GM18858 (cell line): ENCODE measurements at regions not wholly inside any gene's neighbourhood (a gene's known extent, or its start where the extent isn't known, plus 50 kb on each side); places are given as distances from the start of the nearest gene placed in this dataset.

Source experiments
- ATAC-seq: cut with Tn5 transposase; IDR thresholded peaks from one replicate; pipeline ENCODE4 v1.9.1; 2021; ENCODE audit not compliant: unreplicated experiment

- no peak for ATAC-seq
Observed at GRCh38 chr6:6886171-6886885, 221.4 kb upstream of the RREB1 start.

DNA sequence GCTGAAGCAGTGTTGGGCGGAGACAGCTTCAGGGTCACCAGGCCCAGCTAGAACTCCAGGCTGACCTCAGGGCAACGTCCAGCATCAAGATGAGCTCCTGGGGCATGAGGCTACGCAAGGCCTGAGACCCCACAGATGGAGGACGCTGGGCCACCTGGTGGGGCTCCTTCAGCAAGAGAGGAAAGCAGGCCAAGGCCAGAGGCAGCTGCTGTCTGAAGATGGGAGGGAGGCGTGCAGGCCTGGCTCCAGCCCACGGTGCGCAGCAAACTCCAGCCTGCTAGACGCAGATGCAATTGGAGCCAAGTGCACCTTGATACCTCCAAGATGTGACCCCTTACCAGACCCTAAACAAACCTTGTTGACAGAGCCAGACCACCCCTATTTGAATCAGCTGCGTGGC, 220.9 kb upstream of the RREB1 start:
- ATAC-seq, result no peak

- ATAC-seq, result no peak
Observed at GRCh38 chr6:6889601-6890000, 218.2 kb upstream of the RREB1 start.

DNA sequence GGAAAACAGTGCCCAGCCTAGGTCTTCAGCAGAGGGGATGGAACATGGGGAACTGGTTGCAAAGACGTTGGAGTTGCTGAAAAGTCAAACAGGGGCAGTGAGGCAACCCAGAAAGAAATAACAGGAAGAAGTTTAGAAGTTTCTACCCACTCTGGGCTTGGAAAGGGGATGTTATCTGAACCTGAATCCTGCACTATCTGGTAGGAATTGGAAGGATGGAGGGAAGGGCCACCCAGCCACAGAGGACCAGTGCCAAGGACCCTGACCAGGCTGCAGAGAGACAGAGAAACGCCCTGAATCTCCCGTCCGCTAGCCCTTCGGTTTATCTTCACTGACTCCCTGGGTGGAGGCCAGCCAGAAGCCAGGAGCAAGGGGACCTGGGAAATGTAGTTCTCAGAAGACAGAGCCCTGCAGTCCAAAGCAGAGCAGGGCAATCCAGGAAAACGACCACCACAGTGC, 217.3 kb upstream of the RREB1 start:
- no peak for ATAC-seq

DNA sequence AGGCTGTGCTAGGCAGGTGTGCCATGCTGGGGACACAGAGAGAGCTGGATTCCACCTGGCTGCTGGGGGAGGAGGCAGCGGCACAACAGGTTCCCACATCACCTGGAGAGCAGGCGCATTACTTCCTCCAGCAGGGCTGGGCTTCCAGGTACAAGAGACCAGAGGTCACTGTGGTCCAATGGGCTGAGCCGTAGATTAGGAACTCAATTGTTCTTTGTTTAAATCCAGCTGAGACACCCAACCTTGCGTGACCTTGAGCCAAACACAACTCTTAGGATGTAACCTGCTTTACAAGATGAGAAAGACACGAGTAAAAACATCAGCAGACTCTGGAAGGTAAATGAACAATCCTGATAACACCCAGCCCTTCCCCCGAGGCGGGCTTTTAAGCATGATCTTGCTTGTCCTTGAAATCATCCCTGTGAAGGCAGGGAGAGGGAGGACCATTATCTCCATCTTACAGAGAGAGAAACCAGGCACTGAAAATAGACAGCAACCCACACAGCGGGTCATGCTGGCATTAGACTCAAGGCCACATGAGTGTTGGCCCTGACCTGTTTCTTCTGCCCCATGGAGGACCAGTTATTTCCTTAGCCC, 216.5 kb upstream of the RREB1 start:
- ATAC-seq, result no peak

DNA sequence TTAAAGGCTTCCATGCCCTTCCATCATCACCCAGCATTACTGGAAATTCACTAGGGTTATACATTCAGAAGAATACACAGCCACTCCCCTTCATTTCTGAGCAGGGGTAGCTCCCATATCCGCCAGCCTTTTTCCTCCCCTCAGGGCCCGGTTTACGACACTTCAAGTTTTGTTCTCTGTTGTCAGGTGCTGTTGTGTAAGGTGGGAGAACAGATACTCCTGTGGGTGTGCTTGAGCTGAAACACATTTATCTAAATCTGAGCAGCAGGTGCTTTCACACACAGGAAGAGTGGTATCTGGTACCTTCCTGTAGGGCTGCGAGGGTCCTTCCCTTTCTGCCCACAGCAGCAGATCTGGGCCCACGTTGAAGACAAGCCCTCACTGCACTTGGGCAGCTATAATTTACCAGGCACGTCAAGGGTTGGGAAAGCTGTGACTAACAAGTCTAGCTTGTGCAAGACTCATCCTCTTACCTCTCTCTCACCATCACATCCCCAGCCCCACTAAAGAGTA, 215.8 kb upstream of the RREB1 start:
- no peak for ATAC-seq

DNA sequence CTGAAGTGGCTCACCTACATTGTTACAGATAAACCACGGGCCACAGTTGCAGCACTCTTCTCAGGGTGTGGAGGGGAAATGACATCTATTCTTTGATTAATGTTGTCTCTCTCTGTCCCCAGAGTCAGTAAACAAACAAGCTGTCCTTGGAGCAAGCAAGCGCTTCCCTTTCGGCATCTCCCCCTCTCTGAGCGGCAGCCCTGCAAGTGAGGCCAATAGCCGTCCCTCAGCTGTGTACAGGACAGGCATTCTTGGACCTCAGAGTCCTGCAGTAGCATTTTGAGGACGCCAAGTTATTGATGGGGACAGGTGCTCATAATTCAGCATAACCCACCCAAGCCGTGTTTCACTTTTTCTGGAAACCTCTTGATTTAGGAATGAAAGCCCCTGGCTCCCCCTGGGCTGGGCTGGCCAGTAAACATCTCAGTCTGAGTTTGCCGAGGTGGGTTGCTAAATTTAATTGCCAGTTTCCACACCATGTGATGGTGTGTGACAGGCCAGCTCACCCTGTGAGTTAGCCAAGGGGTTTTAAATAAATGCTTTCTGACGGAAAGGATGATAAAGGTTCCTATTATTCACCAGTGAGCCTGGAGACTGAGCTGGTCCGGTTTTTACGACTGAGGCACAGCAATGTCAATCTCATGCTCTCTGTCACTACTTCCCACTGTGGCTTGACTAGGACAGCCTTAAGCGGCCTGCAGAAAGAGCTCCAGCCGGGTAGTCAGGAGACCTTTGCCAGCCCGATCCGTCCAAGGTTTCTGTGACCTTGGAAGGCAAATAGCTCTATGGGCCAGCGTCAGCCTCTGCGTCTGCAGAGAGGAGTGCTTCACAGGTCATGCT, 214.8 kb upstream of the RREB1 start:
- no peak for ATAC-seq

- ATAC-seq, result no peak
Observed at GRCh38 chr6:6893701-6894100, 214.1 kb upstream of the RREB1 start.

GRCh38 chr6:6895929-6896328, 211.8 kb upstream of the RREB1 start:
- ATAC-seq, result no peak

- no peak for ATAC-seq
Observed at GRCh38 chr6:6897140-6897539, 210.6 kb upstream of the RREB1 start.

DNA sequence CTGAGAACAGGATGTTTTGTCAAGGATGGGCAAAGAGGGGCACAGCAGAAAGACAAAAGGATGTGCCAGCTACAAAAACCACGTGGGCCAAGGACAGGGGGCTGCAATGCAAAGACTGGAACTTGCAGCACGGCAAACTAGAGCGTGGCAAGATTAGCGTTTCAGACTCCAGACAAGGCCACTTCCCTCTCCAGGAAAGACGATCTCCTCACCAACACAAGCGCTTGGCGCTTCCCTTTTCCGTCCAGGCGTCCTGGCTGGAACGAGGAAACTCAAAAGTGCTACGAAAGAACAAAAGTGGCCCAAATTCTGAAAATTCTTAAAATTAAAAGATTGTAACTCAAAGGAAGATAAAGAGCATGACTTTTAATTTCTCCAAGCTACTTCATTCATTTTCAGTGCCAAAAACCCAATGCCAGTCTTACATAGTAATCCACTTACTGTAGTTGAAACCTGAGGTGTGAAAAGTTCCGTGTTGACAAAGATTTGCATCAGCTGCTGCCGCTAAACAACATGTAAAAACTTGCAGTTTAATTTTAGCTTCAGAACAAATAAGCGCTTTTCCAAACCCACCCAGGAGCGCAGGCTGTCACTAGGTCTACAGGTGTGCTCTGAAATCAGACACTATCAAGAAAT, 207.1 kb upstream of the RREB1 start:
- ATAC-seq, result no peak

DNA sequence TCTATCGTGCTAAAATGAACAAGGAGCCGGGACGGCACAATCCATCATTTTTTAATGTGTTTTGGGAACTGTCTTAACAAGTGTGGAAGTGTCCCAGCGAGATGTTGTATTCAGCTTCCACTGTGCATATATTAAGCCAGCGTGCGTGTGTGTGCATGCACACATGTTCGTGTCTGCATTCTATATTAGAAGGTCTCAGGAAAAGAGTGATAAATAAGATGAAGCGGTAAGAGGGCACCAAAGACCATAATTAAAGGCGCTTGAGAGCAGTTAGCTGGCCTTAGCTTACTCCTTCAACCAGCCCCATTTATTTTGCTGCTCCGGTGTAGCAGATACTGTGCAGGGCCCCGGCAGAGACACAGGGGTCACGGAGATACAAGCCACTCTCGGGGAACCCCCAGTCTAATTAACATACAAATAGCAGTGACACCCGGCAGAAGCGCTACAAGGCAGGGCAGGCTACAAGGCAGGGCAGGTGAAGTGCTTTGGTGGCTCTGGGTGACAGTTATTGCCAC, 206.5 kb upstream of the RREB1 start:
- ATAC-seq, result no peak

- no peak for ATAC-seq
Observed at GRCh38 chr6:6901945-6902344, 205.8 kb upstream of the RREB1 start.

- no peak for ATAC-seq
Observed at GRCh38 chr6:6905961-6906518, 201.7 kb upstream of the RREB1 start.

GRCh38 chr6:6906570-6907213, 201.1 kb upstream of the RREB1 start:
- no peak for ATAC-seq

DNA sequence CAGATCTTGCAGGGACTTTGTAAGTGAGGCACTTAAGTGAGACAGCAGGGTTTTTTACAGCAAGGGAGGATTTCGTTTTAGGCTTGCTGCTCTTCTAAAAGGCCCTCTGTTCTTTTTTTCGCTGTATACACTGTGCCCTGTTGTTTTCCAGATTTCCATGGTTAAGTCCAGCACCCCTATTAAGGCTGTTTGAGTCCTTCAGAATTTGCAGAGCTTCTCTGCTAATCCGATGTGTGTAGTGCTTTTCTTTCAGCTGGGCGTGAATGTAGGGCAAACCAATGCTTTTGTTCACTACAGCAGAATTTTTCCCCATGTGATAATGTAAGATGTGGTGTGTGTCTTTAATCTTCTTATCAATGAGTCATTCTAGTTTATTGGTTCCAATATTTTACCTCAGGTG, 200.5 kb upstream of the RREB1 start:
- no peak for ATAC-seq

- ATAC-seq, result no peak
Observed at GRCh38 chr6:6908121-6908520, 199.6 kb upstream of the RREB1 start.

- ATAC-seq, result no peak
Observed at GRCh38 chr6:6909111-6909510, 198.7 kb upstream of the RREB1 start.

GRCh38 chr6:6910734-6911295, 196.9 kb upstream of the RREB1 start:
- no peak for ATAC-seq

GRCh38 chr6:6911391-6911790, 196.4 kb upstream of the RREB1 start:
- no peak for ATAC-seq
